Right cardiac atrium (tissue), 5 donors: ENCODE measurements at regions not wholly inside any gene's neighbourhood (a gene's known extent, or its start where the extent isn't known, plus 50 kb on each side); places are given as distances from the start of the nearest gene placed in this dataset.

ENCODE experiments used
- ATAC-seq, 2 donors: fragments of 200-7000 bp; cut with Tn5 transposase; one replicate each; pipeline versions ENCODE4 v1.8.0 to v1.9.1; 2020; ENCODE audit warnings: moderate library complexity in 2 of 2, mild to moderate bottlenecking in 1 of 2
- DNase-seq, 3 donors: peaks; one replicate each; pipeline ENCODE4 v3.0.0-alpha.2; 2020
- H3K27ac ChIP-seq: one replicate; pipeline ENCODE4 v1.5.1; 2013; ENCODE audit warnings: mild to moderate bottlenecking, low read length, control low read depth, moderate library complexity
- H3K27me3 ChIP-seq: one replicate; pipeline ENCODE4 v1.6.1; 2013; ENCODE audit not compliant: control insufficient read depth, insufficient read depth
- H3K4me1 ChIP-seq: one replicate; pipeline ENCODE4 v1.6.1; 2013; ENCODE audit warnings: low read length; ENCODE audit not compliant: control insufficient read depth, insufficient read depth
- H3K4me3 ChIP-seq: one replicate; pipeline ENCODE4 v1.5.1; 2013; ENCODE audit warnings: low read length, control low read depth
- H3K9me3 ChIP-seq: one replicate; pipeline ENCODE4 v1.6.1; 2013; ENCODE audit warnings: low read length; ENCODE audit not compliant: control insufficient read depth
- WGBS: extraction: QIAGEN DNeasy Blood & Tissue Kit; methylation state at CpG from one replicate; pipeline ENCODE4 v1.1.7; 2013; 5-methylcytosine and 5-hydroxymethylcytosine counted together
- intact Hi-C, 4 donors: fragments of 100-400 bp; cut with DNase I; formaldehyde crosslinking; loops; one replicate each; pipeline versions ENCODE4 v1.11.0 to v1.14.0; 2022 to 2023
- donor health status: healthy with polysubstance abuse.
- donor health status: DM: no; HTN: yes; CAD: no.
- donor health status: DM: no; HTN: no; CAD: no.
- donor health status: DM: no; HTN: yes; CAD: no; lungs with severe emphysema.
- donor health status: DM: yes; HTN: yes; CAD: no.

DNA sequence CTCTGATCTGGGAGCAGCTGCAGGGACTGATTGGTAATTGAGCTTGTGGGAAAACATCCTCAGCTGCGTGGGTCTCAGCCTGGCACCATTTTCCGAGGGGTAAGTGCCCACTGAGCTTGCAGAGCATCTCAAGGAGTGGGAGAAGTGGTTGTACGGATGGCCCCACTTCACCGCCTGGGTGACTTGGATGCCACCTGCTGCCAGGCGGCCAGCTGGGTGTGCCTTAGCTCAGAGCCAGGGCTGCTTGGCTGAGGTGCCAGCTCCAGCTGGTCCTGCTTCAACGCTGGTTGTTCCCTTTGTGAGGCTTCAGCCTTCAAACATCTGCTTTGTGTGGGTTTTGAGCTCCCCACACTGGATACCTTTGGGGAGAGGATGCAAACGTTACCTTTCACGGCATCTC is 482.7 kb upstream of the EEF2KMT start:
- intact Hi-C loops: no loop called here
- Histone ChIP-seq H3K27ac (no peak overlapping the region), H3K4me3 (no peak overlapping the region), H3K4me1 (no peaks in the 10 kb centered on the region), H3K27me3 (no peaks in the 10 kb centered on the region), H3K9me3 (no peaks in the 10 kb centered on the region)
- no peak for ATAC-seq
- WGBS: 75% methylated on average over 8 of the region's 8 CpGs
- DNase-seq: no peak

DNA sequence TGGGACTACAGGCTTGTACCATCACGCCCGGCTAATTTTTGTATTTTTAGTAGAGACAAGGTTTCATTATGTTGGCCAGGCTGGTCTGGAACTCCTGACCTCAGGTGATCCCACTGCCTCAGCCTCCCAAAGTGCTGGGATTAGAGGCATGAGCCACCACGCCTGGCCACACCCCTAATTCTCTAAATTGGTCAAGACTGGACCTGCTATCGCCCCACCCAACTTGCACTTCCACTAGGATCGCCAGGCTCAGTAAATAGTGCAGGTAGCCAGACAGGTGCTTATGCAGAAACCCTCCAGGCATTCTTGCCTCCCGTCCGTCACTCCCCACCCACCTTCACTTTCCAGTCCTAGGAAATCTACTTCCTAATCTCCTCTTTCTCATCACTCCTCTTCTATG is 481.4 kb upstream of the EEF2KMT start:
- 75% methylated on average over 7 of the region's 7 CpGs for WGBS
- ATAC-seq (no peak), DNase-seq (no peak)
- Histone ChIP-seq H3K4me3 (no peak overlapping the region), H3K27ac (no peak overlapping the region), H3K4me1 (no peaks in the 10 kb centered on the region), H3K9me3 (no peaks in the 10 kb centered on the region), H3K27me3 (no peaks in the 10 kb centered on the region)
- intact Hi-C loops: no loop called here

DNA sequence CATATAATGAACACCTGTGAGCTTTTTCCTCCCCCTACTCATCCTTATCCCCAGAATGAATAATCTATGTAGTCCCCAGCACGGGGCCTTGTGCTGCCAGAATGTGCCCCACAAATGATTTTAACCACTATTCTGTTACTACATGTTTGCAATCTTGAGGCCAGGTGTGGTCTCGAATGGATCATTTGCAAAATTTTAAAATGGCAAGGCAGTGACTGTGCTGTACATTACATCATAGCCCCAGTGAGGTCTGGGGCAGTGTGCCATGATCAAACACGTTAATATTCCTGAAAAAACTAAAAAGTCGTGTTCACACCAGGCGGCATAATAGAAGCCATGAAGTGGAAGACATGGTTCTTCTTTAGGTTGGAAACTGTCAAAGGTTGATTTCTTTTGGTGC is 479.9 kb upstream of the EEF2KMT start:
- Histone ChIP-seq H3K9me3 (no peaks in the 10 kb centered on the region), H3K4me3 (no peak overlapping the region), H3K27ac (no peak overlapping the region), H3K4me1 (no peaks in the 10 kb centered on the region), H3K27me3 (no peaks in the 10 kb centered on the region)
- intact Hi-C loops: no loop called here
- 75% methylated on average over 5 of the region's 5 CpGs for WGBS
- DNase-seq: no peak
- no peak for ATAC-seq

DNA sequence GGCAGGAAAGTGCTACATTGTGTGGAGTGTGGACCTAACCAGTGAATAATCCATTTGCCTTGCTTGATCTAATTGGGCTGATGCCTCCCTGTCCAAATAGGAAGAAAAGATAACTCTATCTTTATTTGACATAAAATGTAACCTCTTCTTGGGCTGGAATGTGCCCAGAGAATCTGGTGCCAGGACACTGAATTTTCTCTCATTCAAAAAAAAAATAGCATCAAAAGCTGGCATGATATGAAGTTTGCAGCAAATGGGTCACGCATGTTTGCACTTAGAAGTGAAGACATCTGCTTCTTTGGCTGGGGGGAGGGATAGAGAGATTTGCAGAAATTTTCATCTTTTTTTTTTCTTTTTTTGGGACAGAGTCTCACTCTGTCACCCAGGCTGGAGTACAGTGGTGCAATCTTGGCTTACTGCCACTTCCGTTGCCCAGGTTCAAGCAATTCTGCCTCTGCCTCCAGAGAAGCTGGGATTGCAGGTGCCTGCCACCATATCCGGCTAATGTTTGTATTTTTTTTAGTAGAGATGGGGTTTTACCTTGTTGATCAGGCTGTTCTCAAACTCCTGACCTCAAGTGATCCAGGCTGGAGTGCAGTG is 478.2 kb upstream of the EEF2KMT start:
- ATAC-seq (no peak), DNase-seq (no peak)
- Histone ChIP-seq H3K9me3 (no peaks in the 10 kb centered on the region), H3K4me1 (no peaks in the 10 kb centered on the region), H3K27ac (no peak overlapping the region), H3K27me3 (no peaks in the 10 kb centered on the region), H3K4me3 (no peak overlapping the region)
- intact Hi-C loops: no loop called here
- 76% methylated on average over 3 of the region's 3 CpGs for WGBS

DNA sequence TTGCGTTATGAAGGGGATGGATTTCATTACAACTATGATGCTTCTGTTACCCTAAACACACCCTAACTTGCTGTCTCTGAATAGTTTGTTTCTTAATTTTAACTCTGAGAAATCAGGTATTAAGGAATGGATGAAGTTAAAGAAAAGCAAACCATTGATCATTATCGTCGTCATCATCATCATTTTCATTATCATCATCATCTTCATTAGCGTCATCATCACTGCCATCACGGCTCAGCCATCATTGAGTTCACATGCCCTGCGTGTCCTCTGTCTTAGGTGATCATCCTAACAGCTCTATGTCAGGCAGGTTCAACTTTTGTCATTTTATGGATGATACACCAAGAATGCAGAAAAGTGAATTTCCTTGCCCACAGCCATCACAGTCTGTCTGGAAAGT is 477.5 kb upstream of the EEF2KMT start:
- 87% methylated on average over 6 of the region's 6 CpGs for WGBS
- Histone ChIP-seq H3K4me1 (no peaks in the 10 kb centered on the region), H3K9me3 (no peaks in the 10 kb centered on the region), H3K27ac (no peak overlapping the region), H3K27me3 (no peaks in the 10 kb centered on the region), H3K4me3 (no peak overlapping the region)
- intact Hi-C loops: no loop called here
- no peak for DNase-seq
- no peak for ATAC-seq

DNA sequence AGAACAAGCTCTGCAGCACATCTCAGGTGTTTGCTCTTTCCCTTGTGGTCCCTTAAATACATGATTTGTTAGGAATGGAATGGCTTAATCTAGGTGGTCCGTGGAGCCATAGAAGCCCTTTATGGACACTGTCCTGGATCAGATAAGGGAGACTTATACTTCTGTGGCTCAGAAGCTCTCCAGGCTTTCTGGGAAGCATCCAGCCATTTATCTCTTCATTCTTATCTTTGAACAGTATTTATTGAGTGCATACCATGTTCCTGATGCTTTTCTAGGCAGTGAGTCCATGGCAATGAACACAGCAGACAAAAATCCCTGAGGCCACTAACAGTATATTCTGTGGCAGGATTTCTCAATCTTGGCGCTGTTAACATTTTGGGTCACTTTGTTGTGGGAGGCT is 474.5 kb upstream of the EEF2KMT start:
- ATAC-seq: no peak
- DNase-seq: no peak
- H3K27ac ChIP-seq: no peak overlapping the region
- H3K9me3 ChIP-seq: no peaks in the 10 kb centered on the region
- no peaks in the 10 kb centered on the region for H3K27me3 ChIP-seq
- no peaks in the 10 kb centered on the region for H3K4me1 ChIP-seq
- intact Hi-C loops: no loop called here
- WGBS: 73% methylated on average over 2 of the region's 2 CpGs
- no peak overlapping the region for H3K4me3 ChIP-seq

DNA sequence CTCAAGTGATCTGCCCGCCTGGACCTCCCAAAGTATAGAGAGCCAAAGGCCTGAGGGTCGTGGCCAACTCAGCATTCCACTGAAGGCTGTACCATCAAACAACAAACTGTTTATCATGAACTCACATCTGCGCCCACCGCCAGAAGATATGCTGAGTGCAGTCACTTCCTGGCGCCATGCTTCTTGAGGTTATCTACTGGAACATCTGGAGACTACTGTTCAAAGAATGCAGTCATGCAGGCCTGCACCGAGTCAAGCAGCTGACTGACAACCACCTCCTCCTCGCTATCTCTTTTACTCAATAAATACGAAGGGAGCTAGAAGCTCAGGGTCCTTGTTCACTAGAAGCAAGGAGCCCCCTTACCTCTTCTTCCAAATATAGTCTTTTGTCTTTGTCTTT is 473.9 kb upstream of the EEF2KMT start:
- H3K4me1 ChIP-seq: no peaks in the 10 kb centered on the region
- no peak overlapping the region for H3K27ac ChIP-seq
- no peak for ATAC-seq
- intact Hi-C loops: no loop called here
- no peak for DNase-seq
- H3K4me3 ChIP-seq: no peak overlapping the region
- no peaks in the 10 kb centered on the region for H3K9me3 ChIP-seq
- no peaks in the 10 kb centered on the region for H3K27me3 ChIP-seq
- 81% methylated on average over 8 of the region's 8 CpGs for WGBS

DNA sequence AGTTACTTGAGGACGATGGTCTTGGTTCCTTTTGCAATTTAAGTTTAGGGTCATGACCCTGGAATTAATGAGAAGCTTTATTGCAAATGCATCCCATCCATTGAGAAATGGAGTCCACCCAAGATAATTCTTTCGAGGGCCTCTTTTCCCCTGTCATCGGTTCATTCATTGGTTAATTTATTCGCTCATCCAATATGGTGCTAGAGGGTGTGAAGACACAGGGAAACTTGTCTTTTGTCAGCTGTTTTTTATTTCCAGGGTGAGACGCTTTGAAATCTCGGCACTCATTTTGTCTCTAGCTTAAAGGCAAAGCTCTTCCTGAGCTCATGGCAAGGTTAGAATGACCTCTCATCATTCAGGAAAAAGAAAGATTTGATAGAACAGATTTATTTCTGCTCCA is 464.2 kb upstream of the EEF2KMT start:
- Histone ChIP-seq H3K4me1 (no peaks in the 10 kb centered on the region), H3K27me3 (no peaks in the 10 kb centered on the region), H3K9me3 (no peaks in the 10 kb centered on the region), H3K4me3 (no peak overlapping the region), H3K27ac (no peak overlapping the region)
- DNase-seq: no peak
- no peak for ATAC-seq
- 68% methylated on average over 6 of the region's 6 CpGs for WGBS
- intact Hi-C loops: no loop called here

DNA sequence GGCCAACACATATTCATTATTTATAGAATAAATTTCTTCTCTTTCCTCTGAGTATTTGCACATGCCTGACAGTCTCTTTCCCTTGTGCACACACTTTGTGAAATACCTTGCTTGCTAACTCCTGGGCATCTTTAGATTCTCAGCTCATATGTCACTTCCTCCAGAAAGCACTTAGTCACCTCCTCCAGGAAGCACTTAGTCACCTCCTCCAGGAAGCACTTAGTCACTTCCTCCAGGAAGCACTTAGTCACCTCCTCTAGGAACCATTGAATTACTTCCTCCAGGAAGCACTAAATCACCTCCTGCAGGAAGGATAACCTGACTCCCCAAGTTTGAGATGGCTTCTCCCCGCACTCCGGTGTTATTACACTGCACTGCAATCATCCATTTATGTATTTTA is 462.5 kb upstream of the EEF2KMT start:
- H3K27ac ChIP-seq: no peak overlapping the region
- H3K4me3 ChIP-seq: no peak overlapping the region
- intact Hi-C loops: no loop called here
- no peaks in the 10 kb centered on the region for H3K27me3 ChIP-seq
- H3K9me3 ChIP-seq: no peaks in the 10 kb centered on the region
- 69% methylated on average over 2 of the region's 2 CpGs for WGBS
- no peak for ATAC-seq
- no peak for DNase-seq
- no peaks in the 10 kb centered on the region for H3K4me1 ChIP-seq

DNA sequence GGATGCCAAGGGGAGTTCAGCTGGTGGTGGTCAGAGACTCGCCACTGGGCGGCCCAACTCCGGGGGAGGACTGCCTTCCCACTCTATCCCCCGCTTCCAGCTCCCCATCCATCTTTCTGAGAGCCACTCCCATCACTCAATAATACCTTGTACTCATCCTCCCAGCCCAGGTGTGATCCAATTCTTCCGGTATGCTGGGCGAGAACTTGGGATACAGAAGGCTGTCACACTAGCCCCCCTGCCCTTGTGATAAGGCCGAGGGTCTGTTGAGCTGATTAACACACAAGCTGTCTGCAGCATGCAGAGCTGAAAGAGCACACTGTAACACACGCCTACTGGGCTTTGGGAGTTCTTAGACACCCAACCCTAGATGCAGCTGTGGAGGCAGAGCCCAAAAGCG is 460.4 kb upstream of the EEF2KMT start:
- 44% methylated on average over 9 of the region's 9 CpGs for whole genome bisulfite sequencing

DNA sequence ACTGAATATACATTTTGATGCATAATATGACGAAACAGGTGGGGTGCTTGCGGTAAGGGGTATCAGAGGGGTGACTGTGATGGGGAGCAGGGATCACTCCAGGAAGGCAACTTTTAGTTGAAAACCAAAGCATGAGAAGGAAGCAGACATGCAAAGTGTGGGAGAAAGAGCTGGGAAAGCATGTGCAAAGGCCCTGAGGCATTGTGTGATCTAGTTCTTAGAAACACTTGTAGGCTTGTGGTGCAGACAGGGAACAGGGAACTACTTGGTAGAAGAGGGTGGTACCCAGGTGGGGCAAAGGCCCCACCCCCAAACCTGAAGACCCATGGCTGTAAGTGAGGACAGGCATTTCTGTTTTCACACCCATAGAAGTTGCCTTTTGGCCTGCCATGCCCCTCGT is 459.9 kb upstream of the EEF2KMT start:
- Histone ChIP-seq H3K4me1 (no peaks in the 10 kb centered on the region), H3K4me3 (no peak overlapping the region), H3K27ac (no peak overlapping the region), H3K27me3 (no peaks in the 10 kb centered on the region), H3K9me3 (no peaks in the 10 kb centered on the region)
- intact Hi-C loops: no loop called here
- no peak for ATAC-seq
- no peak for DNase-seq
- 89% methylated on average over 3 of the region's 3 CpGs for WGBS

More for the DNA sequence above, 460.4 kb upstream of the EEF2KMT start:
- Histone ChIP-seq H3K27ac (no peak overlapping the region), H3K4me1 (no peaks in the 10 kb centered on the region), H3K4me3 (no peak overlapping the region), H3K9me3 (no peaks in the 10 kb centered on the region), H3K27me3 (no peaks in the 10 kb centered on the region)
- ATAC-seq (no peak), DNase-seq (no peak)
- intact Hi-C loops: no loop called here

DNA sequence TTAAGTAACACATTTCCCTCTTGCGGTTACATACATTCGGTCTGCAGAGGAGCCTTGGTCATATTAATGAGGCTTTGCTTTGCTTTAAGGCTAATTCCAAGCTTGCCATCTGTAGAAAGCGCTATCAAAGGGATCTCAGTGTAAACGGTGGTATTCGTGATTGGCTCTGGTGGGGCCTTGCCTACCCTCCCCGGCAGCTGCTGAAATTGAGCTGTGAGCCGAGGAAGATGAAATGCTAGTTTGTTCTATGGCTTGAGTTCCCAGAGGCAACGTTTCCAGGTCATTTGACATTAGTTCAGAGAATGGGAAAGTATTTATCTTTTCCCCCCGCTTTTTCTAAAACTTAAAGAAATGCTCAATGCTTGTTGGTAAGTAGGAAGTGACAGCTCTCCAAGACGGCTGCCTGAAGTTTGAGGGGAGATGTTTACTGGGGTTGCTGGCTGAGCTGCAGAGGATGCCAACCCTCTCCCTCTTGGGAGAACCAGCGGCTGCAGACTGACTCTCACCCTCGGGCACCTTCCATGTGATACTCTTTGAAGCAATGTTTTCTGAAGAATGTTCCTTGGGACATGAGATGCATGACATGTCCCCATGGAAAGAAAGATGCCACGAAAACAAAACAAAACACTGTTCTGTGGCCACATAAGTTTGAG is 458.7 kb upstream of the EEF2KMT start:
- no peak for ATAC-seq
- no peak for DNase-seq
- no peaks in the 10 kb centered on the region for H3K27me3 ChIP-seq
- no peaks in the 10 kb centered on the region for H3K9me3 ChIP-seq
- WGBS: 77% methylated on average over 13 of the region's 13 CpGs
- H3K27ac ChIP-seq: no peak overlapping the region
- intact Hi-C loops: no loop called here
- H3K4me3 ChIP-seq: no peak overlapping the region
- H3K4me1 ChIP-seq: no peaks in the 10 kb centered on the region
